ENCODE measurements at regions not wholly inside any gene's neighbourhood (a gene's known extent, or its start where the extent isn't known, plus 50 kb on each side); places are given as distances from the start of the nearest gene placed in this dataset.

- intact Hi-C loops (cut with DNase I) = no loop called here
Observed at GRCh38 chr20:22430746-22431168, 153.6 kb downstream of the FOXA2 start.

GRCh38 chr20:22430154-22430745 is 154.1 kb downstream of the FOXA2 start:
- Histone ChIP-seq H3K27me3 (no peaks in the 10 kb centered on the region), H3K4me3 (no peak overlapping the region), H3K9me3 (no peaks in the 10 kb centered on the region), H3K27ac (no peak overlapping the region), H3K36me3 (replicated peaks in 1 of 2; ENCODE audit: insufficient read depth in 1 of 2, low read depth in 2 of 2) (no peaks in the 10 kb centered on the region), H3K4me1 (peaks cover 10% of the 10 kb centered on the region)
- DNase-seq (no peak), ATAC-seq (no peak)
- WGBS, 2 donors = 62 to 64% methylated on average over 15 of the region's 15 CpGs
- TF ChIP-seq CTCF (IDR thresholded peaks at IDR 0.05) (no peak), POLR2A (IDR thresholded peaks at IDR 0.05) (no peak)
- intact Hi-C loops (cut with DNase I) = no loop called here

More at GRCh38 chr20:22430746-22431168, 153.6 kb downstream of the FOXA2 start:
- DNase-seq (no peak), ATAC-seq (no peak)
- no peak overlapping the region for H3K4me3 ChIP-seq
- no peaks in the 10 kb centered on the region for H3K36me3 ChIP-seq (replicated peaks in 1 of 2; ENCODE audit: insufficient read depth in 1 of 2, low read depth in 2 of 2)
- no peak overlapping the region for H3K27ac ChIP-seq
- peaks cover 10% of the 10 kb centered on the region for H3K4me1 ChIP-seq
- no peaks in the 10 kb centered on the region for H3K9me3 ChIP-seq
- TF ChIP-seq POLR2A (IDR thresholded peaks at IDR 0.05) (no peak), CTCF (IDR thresholded peaks at IDR 0.05) (no peak)
- 77 to 82% methylated on average over 10 to 11 of the region's 11 CpGs for WGBS, 2 donors
- no peaks in the 10 kb centered on the region for H3K27me3 ChIP-seq

- TF ChIP-seq CTCF (IDR thresholded peaks at IDR 0.05) = no peak
- TF ChIP-seq POLR2A (IDR thresholded peaks at IDR 0.05) = no peak
- ATAC-seq = no peak
- Histone ChIP-seq H3K27me3 (no peaks in the 10 kb centered on the region), H3K27ac (no peak overlapping the region), H3K4me1 (peaks cover 10% of the 10 kb centered on the region), H3K36me3 (replicated peaks in 1 of 2; ENCODE audit: insufficient read depth in 1 of 2, low read depth in 2 of 2) (no peaks in the 10 kb centered on the region), H3K9me3 (no peaks in the 10 kb centered on the region), H3K4me3 (no peak overlapping the region)
- 65 to 77% methylated on average over 9 to 10 of the region's 10 CpGs for WGBS, 2 donors
- no peak for DNase-seq
- intact Hi-C loops (cut with DNase I) = no loop called here
Observed at GRCh38 chr20:22429175-22430153, 154.9 kb downstream of the FOXA2 start.

- Histone ChIP-seq H3K27ac (no peak overlapping the region), H3K4me3 (no peak overlapping the region), H3K36me3 (replicated peaks in 1 of 2; ENCODE audit: insufficient read depth in 1 of 2, low read depth in 2 of 2) (no peaks in the 10 kb centered on the region), H3K27me3 (no peaks in the 10 kb centered on the region), H3K9me3 (no peaks in the 10 kb centered on the region), H3K4me1 (peaks cover 10% of the 10 kb centered on the region)
- 94 to 98% methylated on average over 3 of the region's 3 CpGs for WGBS, 2 donors
- intact Hi-C loops (cut with DNase I) = no loop called here
- no peak for DNase-seq
- TF ChIP-seq CTCF (IDR thresholded peaks at IDR 0.05) (no peak), POLR2A (IDR thresholded peaks at IDR 0.05) (no peak)
- no peak for ATAC-seq
Observed at GRCh38 chr20:22428051-22428450, 156.3 kb downstream of the FOXA2 start.

Measured in body of pancreas (tissue), 4 donors.